GM19328 (cell line): ENCODE measurements at regions not wholly inside any gene's neighbourhood (a gene's known extent, or its start where the extent isn't known, plus 50 kb on each side); places are given as distances from the start of the nearest gene placed in this dataset.
"Not testable (repeated sequence)": the region's sequence is repeated elsewhere in the genome, so short reads cannot be mapped to it uniquely, and the experiment has no call there.

Experiments
- ATAC-seq: cut with Tn5 transposase; IDR thresholded peaks from one replicate; pipeline ENCODE4 v1.9.1; 2021; ENCODE audit warnings: mild to moderate bottlenecking, moderate library complexity; ENCODE audit not compliant: unreplicated experiment

GRCh38 chr16:87203060-87203656 is 114.0 kb downstream of the C16orf95 start:
- no peak for ATAC-seq

GRCh38 chr16:87206646-87207451 is 110.3 kb downstream of the C16orf95 start:
- ATAC-seq, result no peak

GRCh38 chr16:87207509-87207908 is 109.7 kb downstream of the C16orf95 start:
- no peak for ATAC-seq

- ATAC-seq, result no peak
Observed at GRCh38 chr16:87207965-87208364, 109.2 kb downstream of the C16orf95 start.

- not testable (repeated sequence) for ATAC-seq
Observed at GRCh38 chr16:87208968-87209367, 108.2 kb downstream of the C16orf95 start.

GRCh38 chr16:87209808-87210512 is 107.2 kb downstream of the C16orf95 start:
- no peak for ATAC-seq

- ATAC-seq, result no peak
Observed at GRCh38 chr16:87210894-87211293, 106.3 kb downstream of the C16orf95 start.

GRCh38 chr16:87212026-87212425 is 105.2 kb downstream of the C16orf95 start:
- ATAC-seq, result no peak

- no peak for ATAC-seq
Observed at GRCh38 chr16:87213536-87213935, 103.7 kb downstream of the C16orf95 start.

- ATAC-seq, result no peak
Observed at GRCh38 chr16:87216148-87216840, 100.9 kb downstream of the C16orf95 start.

- no peak for ATAC-seq
Observed at GRCh38 chr16:87216841-87217275, 100.3 kb downstream of the C16orf95 start.

GRCh38 chr16:87217802-87218201 is 99.4 kb downstream of the C16orf95 start:
- not testable (repeated sequence) for ATAC-seq

- no peak for ATAC-seq
Observed at GRCh38 chr16:87218281-87219055, 98.7 kb downstream of the C16orf95 start.

- ATAC-seq, result no peak
Observed at GRCh38 chr16:87219287-87219909, 97.8 kb downstream of the C16orf95 start.

GRCh38 chr16:87221633-87222032 is 95.6 kb downstream of the C16orf95 start:
- no peak for ATAC-seq

- no peak for ATAC-seq
Observed at GRCh38 chr16:87222335-87222734, 94.9 kb downstream of the C16orf95 start.

- no peak for ATAC-seq
Observed at GRCh38 chr16:87223656-87224248, 93.4 kb downstream of the C16orf95 start.

GRCh38 chr16:87226926-87227295 is 90.3 kb downstream of the C16orf95 start:
- no peak for ATAC-seq

- ATAC-seq, result no peak
Observed at GRCh38 chr16:87227296-87227951, 89.8 kb downstream of the C16orf95 start.
